ENCODE measurements at regions not wholly inside any gene's neighbourhood (a gene's known extent, or its start where the extent isn't known, plus 50 kb on each side); places are given as distances from the start of the nearest gene placed in this dataset.

DNA sequence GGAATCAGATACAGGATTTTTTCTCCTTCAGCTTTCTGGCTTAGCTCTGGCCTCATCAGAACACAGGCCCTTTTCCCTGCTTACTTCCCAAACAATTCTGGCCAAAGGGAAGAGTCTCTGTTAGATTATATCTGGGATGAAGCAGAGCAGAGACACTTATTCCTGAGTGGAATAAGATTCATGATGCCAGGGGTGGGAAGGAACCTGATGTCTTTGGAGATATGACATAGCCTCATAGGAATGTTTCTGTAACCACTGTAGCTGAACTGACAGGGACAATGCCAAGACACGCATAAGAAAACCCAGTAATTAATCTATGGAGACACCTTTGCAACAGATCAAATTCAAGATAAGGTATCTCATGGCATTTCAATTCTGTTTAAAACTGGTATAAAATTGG, 177.1 kb upstream of the RAG2 start:
- H3K27me3 ChIP-seq (ENCODE audit: control insufficient read depth, insufficient read depth, low read length), result no peaks in the 10 kb centered on the region
- H3K36me3 ChIP-seq (replicated peaks; ENCODE audit: control insufficient read depth, insufficient read depth, low read length), result no peaks in the 10 kb centered on the region
- no peak for DNase-seq
- H3K4me3 ChIP-seq (ENCODE audit: insufficient read depth, low read depth, low read length), result no peak overlapping the region

DNA sequence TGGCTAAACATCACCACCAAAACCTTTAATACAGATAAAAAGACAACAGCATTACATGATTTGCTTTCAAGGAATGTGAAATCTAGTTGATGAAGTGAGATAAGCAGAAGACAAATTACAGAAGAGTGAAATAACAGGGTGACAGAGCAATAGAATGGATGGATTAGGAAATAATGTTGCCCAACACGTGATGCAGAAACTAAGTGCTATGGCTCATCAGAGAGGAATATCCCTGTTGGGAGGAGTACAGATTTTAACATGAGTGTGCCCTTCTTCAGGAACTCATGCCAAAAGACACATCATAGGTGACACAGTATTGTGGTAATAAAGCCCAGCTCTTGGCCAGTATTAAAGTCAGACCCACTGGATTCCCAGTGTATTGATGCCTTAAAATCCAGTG, 176.6 kb upstream of the RAG2 start:
- no peak overlapping the region for H3K4me3 ChIP-seq (ENCODE audit: insufficient read depth, low read depth, low read length)
- no peaks in the 10 kb centered on the region for H3K27me3 ChIP-seq (ENCODE audit: control insufficient read depth, insufficient read depth, low read length)
- H3K36me3 ChIP-seq (replicated peaks; ENCODE audit: control insufficient read depth, insufficient read depth, low read length), result no peaks in the 10 kb centered on the region
- no peak for DNase-seq

DNA sequence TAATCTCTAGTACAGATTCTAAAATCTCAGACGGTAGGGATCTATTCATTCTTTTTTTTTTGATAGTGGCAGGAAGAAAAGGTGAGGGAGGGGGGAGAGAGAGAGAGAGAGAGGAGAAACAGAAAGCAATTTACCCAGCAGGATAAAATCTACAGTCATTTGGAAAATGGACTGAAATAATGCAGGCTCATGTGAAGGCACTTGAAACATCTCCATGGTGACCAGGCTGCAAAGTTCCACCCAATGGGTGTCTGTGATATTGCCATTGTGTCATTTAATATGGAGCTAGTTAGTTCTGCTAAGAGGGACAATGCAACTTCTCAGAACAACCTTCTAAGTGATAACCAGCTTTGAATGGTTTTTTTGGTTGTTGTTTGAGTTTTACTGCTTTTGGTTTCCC, 165.2 kb upstream of the RAG2 start:
- no peaks in the 10 kb centered on the region for H3K27me3 ChIP-seq (ENCODE audit: control insufficient read depth, insufficient read depth, low read length)
- no peaks in the 10 kb centered on the region for H3K36me3 ChIP-seq (replicated peaks; ENCODE audit: control insufficient read depth, insufficient read depth, low read length)
- no peak overlapping the region for H3K4me3 ChIP-seq (ENCODE audit: insufficient read depth, low read depth, low read length)
- DNase-seq, result no peak

DNA sequence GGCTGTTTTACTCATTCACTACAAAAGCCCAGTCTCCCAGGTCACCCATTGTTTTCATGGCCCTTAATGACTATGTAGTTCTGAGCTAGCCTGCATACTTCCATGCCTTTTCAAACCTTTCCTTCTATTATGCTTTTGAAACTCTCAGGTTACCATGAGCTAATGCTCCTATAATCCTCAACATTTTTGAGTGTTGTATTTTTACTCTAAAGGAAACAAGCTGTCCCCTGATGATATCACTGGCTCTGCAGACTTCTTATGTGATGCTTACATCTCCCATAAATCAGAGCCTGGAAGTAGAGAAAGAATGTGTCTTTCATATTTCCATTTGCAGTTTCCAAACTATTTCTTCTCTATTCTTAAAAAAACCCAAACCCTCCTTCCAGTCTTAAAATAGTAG, 159.0 kb upstream of the RAG2 start:
- Histone ChIP-seq H3K4me3 (ENCODE audit: insufficient read depth, low read depth, low read length) (no peak overlapping the region), H3K27me3 (ENCODE audit: control insufficient read depth, insufficient read depth, low read length) (no peaks in the 10 kb centered on the region), H3K36me3 (replicated peaks; ENCODE audit: control insufficient read depth, insufficient read depth, low read length) (no peaks in the 10 kb centered on the region)
- DNase-seq, result no peak

DNA sequence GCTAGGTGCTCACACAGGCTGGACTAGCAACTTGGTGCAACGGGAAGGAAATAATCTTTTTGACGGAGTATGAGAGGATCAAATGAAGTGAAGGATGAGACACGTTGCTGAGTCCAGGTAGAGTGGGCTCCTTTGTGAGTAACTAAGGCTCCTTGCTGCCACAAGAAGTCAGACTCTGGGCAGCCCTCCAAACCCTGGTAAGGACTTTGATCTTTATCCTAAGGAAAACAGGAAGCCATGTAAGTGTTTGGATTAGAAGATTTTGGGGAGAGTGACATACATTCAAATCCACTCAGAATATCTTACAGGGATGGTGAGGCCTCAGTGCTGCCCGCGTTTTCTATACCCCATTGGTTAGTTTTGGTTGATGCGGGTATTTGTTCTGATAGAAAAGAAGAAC, 155.9 kb upstream of the RAG2 start:
- Histone ChIP-seq H3K36me3 (replicated peaks; ENCODE audit: control insufficient read depth, insufficient read depth, low read length) (no peaks in the 10 kb centered on the region), H3K4me3 (ENCODE audit: insufficient read depth, low read depth, low read length) (no peak overlapping the region), H3K27me3 (ENCODE audit: control insufficient read depth, insufficient read depth, low read length) (no peaks in the 10 kb centered on the region)
- no peak for DNase-seq

DNA sequence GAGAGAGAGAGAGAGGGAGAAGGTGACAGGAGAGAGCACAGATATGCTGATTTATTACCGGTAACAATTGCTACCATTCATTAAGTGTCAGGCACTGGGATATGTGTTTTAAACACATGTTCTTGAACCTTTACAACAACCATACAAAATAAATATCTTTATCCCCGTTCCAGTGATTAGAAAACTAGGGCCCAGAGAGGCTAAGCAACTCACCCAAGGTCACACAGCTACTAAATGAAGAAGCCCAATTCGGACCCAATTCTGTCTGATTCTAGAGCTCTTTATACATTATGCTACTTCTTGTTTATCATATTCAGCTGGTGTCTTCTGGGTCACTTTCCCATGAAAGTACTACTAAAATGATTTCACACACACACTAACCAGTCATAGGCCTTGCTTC, 154.0 kb upstream of the RAG2 start:
- H3K36me3 ChIP-seq (replicated peaks; ENCODE audit: control insufficient read depth, insufficient read depth, low read length), result no peaks in the 10 kb centered on the region
- H3K4me3 ChIP-seq (ENCODE audit: insufficient read depth, low read depth, low read length), result no peak overlapping the region
- DNase-seq, result no peak
- no peaks in the 10 kb centered on the region; the same call in 1 of the 2 replicates for H3K27me3 ChIP-seq (ENCODE audit: control insufficient read depth, insufficient read depth, low read length)

DNA sequence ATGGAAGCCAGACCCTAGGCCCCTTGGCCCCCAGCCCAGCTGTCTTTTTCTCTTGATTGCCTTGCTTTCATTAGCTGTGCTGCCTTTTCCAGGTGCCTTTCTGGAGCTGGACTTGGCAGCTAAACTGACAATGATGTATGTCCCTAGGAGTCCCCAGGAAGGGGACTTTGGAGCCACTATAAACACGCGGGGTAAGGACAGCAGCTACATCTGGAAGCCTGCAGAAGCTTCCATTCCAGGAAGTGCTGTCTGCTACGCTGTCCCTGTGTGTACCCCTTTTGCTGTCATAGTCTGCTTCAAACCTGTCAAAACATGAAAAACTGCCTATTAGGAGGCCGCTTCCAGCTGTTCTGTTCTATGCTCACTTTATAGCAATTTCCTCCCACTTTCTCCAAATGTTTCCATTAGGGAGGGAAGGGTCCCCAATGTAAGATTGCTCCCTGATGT, 153.3 kb upstream of the RAG2 start:
- H3K27me3 ChIP-seq (ENCODE audit: control insufficient read depth, insufficient read depth, low read length), result no peaks in the 10 kb centered on the region; the same call in 1 of the 2 replicates
- H3K4me3 ChIP-seq (ENCODE audit: insufficient read depth, low read depth, low read length), result no peak overlapping the region
- no peaks in the 10 kb centered on the region for H3K36me3 ChIP-seq (replicated peaks; ENCODE audit: control insufficient read depth, insufficient read depth, low read length)
- DNase-seq, result no peak

DNA sequence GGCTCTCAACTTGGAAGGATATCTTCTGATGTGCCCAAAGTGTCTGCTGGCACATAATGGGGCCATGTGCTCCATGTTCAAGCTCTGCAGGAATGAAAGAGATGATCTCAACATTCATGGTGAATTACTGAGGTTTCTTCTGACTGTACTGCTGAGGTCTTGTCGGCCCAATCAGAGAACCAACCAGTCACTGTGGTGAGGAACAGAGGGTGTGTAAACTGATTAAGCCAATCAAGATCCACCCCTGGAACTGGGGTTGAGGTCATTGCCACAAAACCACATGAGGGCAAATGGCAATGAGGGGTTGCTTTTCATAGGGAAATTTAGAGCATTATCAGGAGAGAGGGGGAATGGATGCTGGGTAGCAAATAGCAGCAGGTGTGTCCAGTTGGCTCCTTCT, 152.3 kb upstream of the RAG2 start:
- peak; percentile 11 for DNase-seq
- no peak overlapping the region for H3K4me3 ChIP-seq (ENCODE audit: insufficient read depth, low read depth, low read length)
- H3K36me3 ChIP-seq (replicated peaks; ENCODE audit: control insufficient read depth, insufficient read depth, low read length), result no peaks in the 10 kb centered on the region
- H3K27me3 ChIP-seq (ENCODE audit: control insufficient read depth, insufficient read depth, low read length), result no peaks in the 10 kb centered on the region; the same call in none of the 2 replicates

DNA sequence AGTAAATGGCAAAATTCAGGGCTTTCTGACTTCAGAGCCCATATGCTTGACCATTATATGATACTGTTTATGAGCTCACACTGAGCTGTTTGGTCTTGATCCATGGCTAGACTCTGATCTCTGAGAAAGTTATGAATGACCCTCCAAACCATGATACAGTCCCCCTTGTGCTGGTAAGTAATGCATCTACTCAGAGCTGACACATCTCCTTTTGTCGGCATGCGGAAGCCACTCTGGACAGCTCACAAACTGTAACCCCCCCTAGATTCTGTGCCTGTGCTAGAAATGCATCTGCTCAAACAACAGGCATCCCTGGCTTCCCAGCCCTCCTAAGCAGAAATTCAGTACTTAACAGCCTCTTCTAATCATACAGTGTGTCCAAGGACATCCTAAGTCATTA, 150.8 kb upstream of the RAG2 start:
- no peak for DNase-seq
- H3K36me3 ChIP-seq (replicated peaks; ENCODE audit: control insufficient read depth, insufficient read depth, low read length), result no peaks in the 10 kb centered on the region
- no peak overlapping the region for H3K4me3 ChIP-seq (ENCODE audit: insufficient read depth, low read depth, low read length)
- no peaks in the 10 kb centered on the region; the same call in none of the 2 replicates for H3K27me3 ChIP-seq (ENCODE audit: control insufficient read depth, insufficient read depth, low read length)

DNA sequence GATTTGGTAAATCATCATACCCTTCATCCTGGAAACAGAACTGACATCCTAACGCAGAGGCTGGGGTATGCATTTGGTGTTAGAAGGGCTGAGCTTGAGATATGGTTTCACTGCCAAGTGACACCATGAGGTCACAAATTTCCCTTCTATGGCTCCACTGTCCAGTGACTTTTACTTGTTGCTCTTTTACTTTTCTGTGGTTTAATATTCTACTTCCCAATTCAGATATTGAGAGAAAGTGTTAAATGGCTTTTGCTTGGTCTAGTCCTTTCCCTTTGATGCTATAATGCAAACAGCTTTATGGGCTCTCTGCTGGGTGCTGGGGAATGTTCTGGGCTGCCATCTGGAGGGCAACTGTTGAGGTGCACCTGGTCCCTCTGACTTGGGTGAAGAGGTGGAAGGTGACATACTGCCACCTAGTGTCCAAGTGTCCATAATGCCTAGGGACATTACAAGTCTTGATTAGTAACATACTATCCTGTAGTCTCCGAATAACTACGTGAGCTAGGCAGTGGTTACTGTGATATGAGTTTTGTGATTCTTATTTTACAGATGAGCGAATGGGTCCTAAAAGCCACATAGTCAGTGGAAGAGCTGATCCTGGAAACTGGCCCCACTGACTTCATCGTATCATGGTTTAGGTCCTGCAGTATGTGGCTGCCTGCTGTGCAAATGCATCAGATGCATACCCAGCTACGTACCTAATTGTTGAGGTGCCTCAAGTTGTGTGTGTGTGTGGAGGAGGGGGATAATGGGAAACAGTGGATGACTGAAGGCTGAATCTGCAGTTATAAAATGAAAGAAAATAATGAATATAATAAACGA, 149.1 kb upstream of the RAG2 start:
- no peak overlapping the region for H3K4me3 ChIP-seq (ENCODE audit: insufficient read depth, low read depth, low read length)
- peaks cover 1% of the 10 kb centered on the region for H3K27me3 ChIP-seq (ENCODE audit: control insufficient read depth, insufficient read depth, low read length)
- peak; percentile 69 for DNase-seq
- H3K36me3 ChIP-seq (replicated peaks; ENCODE audit: control insufficient read depth, insufficient read depth, low read length), result no peaks in the 10 kb centered on the region

DNA sequence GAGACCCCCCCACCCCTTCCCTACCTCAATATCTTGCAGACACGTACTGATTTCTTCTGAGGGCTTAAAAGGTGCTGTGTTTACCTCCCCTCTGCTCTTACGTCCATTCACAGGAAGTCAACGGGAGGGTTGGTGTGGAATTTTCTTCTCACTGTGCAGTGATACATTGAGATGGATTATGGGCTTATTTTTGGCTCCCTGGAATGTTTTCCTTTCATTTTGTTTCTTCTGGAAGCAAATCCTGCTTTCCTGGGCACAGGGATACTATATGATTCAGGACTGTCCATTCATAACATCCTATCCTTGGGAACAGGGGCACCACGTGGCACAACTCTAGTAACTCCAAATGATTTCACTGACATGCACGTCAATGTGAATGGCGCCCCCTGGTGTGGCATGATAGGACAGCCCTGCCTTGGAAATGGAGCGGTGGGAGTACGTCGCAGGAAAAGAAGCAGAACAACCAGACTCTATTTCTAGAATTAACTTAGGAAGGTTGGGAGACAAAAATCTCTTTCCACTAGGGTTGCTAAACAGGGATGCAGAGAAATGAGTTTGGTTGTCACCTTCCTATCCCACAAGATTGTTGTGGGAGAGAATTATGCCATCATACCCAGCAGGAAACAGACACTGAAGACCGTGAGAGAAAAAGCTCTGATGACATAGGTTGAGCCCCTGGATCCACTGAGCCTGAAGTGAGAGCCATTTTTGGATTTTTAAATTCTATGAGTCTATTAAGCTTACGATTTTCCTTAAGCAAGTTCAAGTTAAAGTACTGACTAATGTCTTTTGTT, 146.5 kb upstream of the RAG2 start:
- H3K36me3 ChIP-seq (replicated peaks; ENCODE audit: control insufficient read depth, insufficient read depth, low read length), result no peaks in the 10 kb centered on the region
- H3K4me3 ChIP-seq (ENCODE audit: insufficient read depth, low read depth, low read length), result no peak overlapping the region
- DNase-seq, result peak; percentile 64
- H3K27me3 ChIP-seq (ENCODE audit: control insufficient read depth, insufficient read depth, low read length), result peaks cover 1% of the 10 kb centered on the region

DNA sequence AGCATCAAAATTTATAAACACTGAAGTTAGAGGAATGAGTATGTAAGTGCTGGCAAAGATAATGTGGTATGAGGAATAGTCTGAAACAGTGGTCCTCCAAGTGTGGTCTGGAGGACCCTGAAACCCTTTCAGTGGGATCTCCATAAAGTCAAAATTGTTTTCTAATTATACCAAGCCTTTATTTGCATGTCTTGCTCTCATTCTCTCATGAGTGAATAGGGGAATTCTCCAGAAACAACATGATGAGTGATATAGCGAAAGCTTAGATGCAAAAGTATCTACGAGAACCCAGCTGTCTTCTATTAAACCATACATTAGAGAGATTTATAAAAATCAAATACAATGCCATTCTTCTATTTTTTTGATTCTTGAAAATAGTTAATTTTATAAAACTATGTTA, 145.0 kb upstream of the RAG2 start:
- H3K4me3 ChIP-seq (ENCODE audit: insufficient read depth, low read depth, low read length), result no peak overlapping the region
- H3K36me3 ChIP-seq (replicated peaks; ENCODE audit: control insufficient read depth, insufficient read depth, low read length), result no peaks in the 10 kb centered on the region
- no peak for DNase-seq
- H3K27me3 ChIP-seq (ENCODE audit: control insufficient read depth, insufficient read depth, low read length), result peaks cover 1% of the 10 kb centered on the region

DNA sequence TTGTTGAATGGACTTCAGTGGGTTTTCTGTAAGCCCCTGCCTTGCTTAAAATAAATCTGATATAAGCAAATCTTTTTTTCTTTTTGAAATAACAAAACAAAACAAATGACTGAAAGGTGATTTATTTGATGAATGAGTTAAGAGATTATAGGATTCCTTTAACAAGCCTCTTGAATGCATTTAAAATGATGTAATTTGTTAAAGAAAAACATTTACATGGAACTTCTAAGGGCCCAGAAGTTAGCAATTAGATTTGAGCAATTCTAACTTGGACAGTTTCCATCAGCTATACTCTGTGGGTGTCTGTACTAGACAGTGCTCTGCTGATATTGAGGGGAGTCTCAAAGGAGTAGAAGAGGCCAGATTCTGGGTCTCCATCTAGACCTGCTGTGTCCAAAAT, 143.5 kb upstream of the RAG2 start:
- H3K36me3 ChIP-seq (replicated peaks; ENCODE audit: control insufficient read depth, insufficient read depth, low read length), result no peaks in the 10 kb centered on the region
- H3K4me3 ChIP-seq (ENCODE audit: insufficient read depth, low read depth, low read length), result no peak overlapping the region
- DNase-seq, result no peak
- H3K27me3 ChIP-seq (ENCODE audit: control insufficient read depth, insufficient read depth, low read length), result peaks cover 1% of the 10 kb centered on the region

DNA sequence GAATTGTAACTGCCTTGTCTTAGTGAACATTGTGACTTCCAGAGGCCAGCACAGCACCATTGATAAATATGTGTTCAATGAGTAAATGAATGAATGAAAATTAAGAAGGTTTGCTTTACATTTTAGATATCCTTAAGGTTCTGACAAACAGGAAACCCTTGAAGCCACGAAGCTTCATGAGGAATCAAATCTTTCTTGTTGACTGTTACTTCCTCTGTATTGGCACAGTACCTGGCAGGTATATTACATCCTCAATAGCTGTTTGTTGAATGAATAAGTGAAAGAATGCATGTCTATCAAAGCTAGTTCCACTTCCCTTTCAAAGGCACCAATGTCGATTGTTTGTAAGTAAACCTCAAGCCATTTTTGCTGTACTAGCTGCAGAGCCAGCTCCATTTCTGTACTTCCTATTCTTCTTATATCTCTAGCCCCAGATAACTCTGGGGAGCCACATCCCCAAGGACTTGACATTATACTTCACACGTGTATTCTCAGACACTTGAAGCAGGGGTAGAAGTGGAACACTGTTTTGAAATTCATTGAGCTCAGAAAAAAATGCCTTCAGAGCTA, 140.3 kb upstream of the RAG2 start:
- Histone ChIP-seq H3K4me3 (ENCODE audit: insufficient read depth, low read depth, low read length) (no peak overlapping the region), H3K27me3 (ENCODE audit: control insufficient read depth, insufficient read depth, low read length) (no peaks in the 10 kb centered on the region), H3K36me3 (replicated peaks; ENCODE audit: control insufficient read depth, insufficient read depth, low read length) (no peaks in the 10 kb centered on the region)
- no peak for DNase-seq

DNA sequence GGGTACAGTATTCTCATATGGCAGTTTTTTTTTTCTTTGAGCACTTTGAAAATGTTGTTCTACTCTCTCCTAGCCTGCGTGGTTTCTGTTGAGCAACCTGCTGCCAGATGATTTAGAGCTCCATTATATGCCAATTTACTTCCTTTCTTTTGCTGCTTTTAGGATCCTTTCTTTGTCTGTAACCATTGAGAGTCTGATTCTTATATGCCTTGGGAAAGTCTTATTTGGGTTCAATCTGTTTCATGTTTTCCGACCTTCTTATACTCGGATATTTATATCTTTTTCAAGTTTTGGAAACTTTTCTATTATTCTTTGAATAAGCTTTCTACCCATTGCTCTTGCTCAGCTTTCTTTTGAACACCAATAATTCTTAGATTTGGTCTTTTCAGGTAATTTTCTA, 138.1 kb upstream of the RAG2 start:
- Histone ChIP-seq H3K27me3 (ENCODE audit: control insufficient read depth, insufficient read depth, low read length) (no peaks in the 10 kb centered on the region), H3K36me3 (replicated peaks; ENCODE audit: control insufficient read depth, insufficient read depth, low read length) (no peaks in the 10 kb centered on the region), H3K4me3 (ENCODE audit: insufficient read depth, low read depth, low read length) (no peak overlapping the region)
- DNase-seq, result no peak

All from H7 (cell line).